GM11168 (cell line): ENCODE measurements at regions not wholly inside any gene's neighbourhood (a gene's known extent, or its start where the extent isn't known, plus 50 kb on each side); places are given as distances from the start of the nearest gene placed in this dataset.
"Not testable (repeated sequence)": the region's sequence is repeated elsewhere in the genome, so short reads cannot be mapped to it uniquely, and the experiment has no call there.

Source experiments
- in situ Hi-C: fragments of 300-500 bp; cut with MboI; formaldehyde crosslinking; loops from one replicate; pipeline ENCODE4 v1.12.0; 2022; ENCODE audit warnings: low sequenced_read_pairs; ENCODE audit not compliant: unreplicated experiment

DNA sequence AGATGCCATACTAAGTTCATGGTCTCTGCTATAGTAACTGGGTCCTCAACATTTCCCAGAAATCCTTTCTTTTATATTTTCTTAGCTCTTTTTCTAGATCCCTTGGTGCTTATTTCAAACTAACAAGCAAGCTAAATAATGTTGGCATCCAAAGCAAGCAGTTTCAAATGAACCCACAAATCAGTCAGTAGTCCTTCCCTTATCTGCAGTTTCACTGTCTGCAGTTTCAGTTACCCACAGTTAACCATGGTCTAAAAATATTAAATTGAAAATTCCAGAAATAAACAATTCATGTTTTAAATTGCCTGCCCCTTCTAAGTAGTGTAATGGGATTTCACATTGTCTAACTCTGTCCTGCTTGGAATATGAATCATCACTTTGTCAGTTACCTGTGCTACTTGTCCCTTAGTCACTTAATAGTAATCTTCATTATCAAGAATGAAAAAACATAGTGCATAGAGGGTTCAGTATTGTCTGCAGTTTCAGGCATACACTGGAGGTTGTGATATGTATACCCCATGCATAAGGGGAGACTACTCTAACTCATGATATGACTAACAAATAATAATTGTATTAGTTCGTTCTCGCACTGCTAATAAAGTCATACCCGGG lies 633.7 kb downstream of the MECOM start:
- in situ Hi-C loops, result no loop called here

DNA sequence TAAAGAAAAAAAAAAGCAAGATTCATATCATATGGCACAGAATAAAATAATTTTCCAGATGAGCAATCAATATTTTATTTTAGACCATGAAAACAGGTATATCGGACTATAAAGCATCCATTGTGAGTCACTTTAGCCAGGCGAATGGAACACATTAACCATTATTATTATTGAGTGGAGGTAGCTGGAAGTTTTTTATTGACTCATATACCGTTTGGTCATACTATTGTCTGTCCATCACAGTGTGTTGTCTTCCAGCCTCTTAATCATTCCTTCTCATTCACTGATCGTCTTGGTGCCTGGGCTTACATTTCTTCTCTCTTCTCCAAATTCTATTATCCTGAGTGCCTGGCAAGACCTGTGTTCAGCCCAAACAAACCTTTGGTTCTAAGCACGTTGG lies 634.8 kb downstream of the MECOM start:
- in situ Hi-C loops, result no loop called here

DNA sequence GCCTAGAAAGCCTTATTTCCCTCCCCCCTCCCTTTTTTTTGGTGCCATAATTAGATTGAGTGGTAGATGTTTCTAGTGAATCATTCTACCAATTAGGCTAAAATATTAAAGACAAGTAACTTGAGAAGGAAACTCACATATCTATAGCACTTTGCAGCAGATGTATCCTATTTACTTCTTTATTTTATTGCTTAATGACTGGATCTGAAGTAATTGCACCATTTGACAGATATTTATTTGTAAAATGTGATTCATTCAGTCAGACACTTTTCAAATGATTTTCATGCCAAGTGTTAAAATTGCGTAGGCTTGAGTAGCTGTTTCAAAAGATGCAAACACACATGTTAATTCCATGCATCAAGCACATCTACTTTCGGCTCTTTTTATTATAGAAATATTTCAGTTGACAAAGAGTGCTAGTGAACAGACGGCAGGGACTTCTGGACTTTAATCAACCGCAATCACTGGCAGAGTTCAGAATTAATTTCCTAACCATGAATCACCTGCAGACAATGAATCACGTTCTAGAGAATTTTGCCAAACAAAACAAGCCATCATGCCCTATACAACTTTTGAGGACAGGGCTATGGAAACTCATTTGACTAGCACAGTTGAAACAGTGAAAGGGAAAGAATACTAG lies 636.8 kb downstream of the MECOM start:
- in situ Hi-C loops, result no loop called here

DNA sequence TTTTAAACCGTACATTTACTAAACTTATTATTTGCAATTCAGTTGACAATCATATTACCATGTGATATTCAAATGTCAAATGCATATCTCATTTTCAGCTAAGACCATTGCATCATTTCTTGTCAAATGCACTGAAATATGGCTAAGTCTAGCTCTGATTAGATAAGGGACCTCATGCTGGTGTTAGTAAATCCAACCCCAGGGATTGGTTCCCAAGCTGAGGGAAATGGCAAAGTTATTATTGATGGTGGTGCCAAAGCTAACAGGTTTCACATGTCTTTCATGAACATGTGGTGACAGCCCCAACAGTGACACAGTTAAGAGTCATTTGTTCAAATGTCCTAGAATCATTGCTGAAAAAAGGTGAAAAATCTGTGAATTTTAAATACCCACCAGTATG lies 641.1 kb downstream of the MECOM start:
- in situ Hi-C loops, result no loop called here

DNA sequence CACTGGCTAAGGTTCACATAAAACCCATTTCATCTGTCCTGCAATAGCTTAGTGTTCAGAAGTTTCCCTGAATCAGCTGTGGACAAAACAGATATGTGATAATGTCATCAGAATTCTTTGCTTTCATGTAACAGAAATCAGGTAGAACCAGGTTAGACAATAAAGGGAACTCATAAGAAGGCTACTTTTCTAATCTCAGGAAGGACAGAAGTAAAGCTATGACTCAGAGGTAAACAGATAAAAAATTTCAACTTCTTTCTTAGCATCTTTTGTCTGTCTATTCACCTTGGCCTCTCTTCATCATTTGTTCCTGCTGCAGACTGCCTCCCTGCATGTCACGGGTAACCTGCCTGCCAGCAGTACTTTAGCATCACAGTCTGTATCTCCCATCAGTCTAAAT lies 643.1 kb downstream of the MECOM start:
- in situ Hi-C loops, result no loop called here

DNA sequence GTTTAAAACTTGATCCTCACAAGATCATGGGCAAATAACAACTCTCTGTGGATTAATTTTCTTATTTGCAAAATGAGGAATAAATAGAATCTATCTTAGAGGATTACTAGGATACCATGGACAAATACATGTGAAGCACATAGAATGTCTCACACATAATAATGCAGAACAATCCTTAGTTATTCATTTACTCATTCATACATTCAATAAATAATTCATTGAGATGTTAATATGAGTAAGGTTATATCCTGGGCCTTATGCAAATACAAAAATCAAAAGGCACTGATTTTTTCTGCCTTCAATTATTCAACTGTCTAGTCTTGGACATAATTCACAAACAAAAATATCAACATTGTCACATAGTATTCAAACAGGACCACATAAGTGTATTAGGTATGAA lies 654.1 kb downstream of the MECOM start:
- in situ Hi-C loops, result no loop called here

DNA sequence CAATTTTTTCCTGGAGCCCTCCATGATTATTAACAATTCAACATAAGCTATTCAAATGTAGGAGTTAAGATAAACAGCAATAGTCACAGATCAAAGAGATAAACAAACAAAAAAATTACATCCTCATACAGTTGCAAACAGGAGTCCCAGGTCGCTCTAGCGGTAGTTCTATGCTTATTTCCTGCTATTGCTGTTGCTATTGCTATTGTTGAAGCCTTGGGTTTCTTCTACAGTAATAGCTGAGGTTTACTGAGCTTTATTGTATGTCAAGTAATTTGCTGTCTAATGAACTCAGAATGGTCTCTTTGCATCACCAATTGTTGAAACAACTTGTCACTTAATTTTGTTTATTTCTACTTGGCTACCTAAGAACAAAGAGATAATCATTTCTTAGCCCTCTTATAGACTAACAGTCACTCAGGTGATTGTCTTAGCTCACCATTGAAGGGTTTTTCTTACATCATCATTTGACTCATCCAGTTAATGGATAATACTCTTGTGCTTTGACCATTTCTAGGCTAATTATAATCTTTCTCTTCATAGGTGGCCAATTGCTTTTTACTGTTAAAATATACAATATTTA lies 654.6 kb downstream of the MECOM start:
- in situ Hi-C loops, result no loop called here

DNA sequence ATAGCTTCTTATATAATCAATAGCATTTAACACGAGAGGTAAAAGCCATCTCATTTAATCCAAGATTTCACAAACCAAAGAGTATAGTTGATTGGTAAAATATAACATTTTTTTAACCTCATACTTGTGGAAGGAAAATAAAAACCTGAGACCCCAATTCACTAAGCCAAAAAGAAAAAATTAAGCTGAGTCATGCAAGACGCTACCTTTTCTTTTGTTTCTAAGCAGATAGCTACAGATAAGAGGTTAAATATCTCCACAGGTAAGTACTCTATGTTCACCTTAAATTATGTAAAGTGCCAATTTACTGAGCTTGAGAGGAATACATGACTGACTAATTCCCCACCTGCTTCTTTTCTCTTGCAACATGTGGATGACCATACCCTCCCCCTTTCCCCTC lies 656.4 kb downstream of the MECOM start:
- in situ Hi-C loops, result no loop called here

DNA sequence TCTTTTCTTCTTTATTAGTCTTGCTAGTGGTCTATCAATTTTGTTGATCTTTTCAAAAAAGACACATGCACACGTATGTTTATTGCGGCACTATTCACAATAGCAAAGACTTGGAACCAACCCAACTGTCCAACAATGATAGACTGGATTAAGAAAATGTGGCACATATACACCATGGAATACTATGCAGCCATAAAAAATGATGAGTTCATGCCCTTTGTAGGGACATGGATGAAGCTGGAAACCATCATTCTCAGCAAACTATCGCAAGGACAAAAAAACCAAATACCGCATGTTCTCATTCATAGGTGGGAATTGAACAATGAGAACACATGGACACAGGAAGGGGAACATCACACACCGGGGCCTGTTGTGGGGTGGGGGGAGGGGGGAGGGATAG lies 657.1 kb downstream of the MECOM start:
- in situ Hi-C loops, result not testable (repeated sequence)

DNA sequence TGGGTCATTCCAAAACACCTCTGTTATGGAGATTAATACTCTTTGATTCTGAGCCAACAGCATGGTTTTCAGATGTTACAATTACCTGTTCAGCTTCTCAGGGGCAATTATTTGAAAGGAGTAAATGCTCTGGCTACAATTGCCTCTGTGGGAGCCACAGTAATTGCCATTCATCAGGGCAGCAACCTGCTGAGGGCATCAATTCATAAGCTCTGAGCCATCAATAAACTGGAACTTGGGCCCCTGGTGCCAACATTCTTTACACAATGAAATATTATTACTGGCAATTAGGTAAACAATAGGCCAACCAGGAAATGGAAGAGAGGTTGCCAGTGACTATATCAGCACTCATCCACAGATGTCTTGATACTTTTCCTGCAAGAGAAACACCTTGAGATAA lies 660.8 kb downstream of the MECOM start:
- in situ Hi-C loops, result no loop called here

DNA sequence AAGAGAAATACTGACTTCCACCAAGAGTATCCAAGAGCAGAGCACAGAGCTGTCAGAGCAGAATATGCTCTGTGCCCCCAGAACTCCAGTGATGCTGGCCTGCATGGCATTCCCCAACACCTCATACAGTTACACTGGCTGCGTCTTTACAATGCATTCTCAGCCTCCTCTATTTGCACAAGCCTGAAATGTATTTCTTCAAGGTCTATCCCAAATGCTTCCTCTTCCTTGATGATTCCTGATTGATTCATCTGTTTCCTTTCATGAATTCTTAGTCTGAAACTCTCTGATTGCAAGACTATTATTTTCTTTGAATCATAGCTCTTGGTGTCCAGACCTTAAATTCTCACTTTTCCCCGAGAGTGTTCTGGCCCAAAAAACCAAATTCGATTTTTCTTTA lies 664.7 kb downstream of the MECOM start:
- in situ Hi-C loops, result no loop called here

DNA sequence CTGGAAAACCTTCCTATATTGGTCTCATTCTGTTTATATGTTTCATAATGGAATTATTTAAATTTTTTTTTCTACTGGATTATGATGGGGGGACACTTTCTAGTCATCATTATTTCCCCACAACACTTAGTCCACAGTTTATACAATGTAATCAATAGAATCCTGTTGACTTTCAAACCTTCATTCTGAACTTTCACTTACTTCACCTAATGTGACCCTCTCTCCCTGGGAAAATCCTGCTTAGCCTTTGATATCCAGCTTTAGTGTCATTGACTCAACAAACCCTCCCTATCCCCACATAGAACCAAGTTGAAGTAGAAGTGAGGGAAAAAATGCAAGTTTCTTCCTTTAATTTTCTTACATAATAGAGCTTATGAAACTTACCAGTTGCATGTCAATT lies 666.0 kb downstream of the MECOM start:
- in situ Hi-C loops, result no loop called here

DNA sequence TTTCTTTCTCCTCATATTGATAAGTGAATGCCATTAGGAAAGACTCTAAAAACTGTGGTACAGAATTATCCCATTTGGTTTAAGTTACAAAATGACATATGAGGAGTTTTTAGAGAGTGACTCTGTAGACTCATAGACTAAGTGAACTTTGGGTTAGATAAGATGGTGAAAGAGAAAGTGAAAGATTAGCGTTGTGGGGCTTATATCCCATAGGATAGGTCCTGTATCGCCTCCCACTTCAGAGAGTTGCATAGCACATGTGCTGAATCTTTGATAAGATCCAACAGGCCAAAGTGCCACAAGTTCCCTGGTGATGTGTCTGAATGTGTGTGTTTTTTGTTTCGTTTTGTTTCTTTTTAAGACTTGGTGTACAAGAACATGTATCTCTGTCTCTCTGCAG lies 666.9 kb downstream of the MECOM start:
- in situ Hi-C loops, result no loop called here

DNA sequence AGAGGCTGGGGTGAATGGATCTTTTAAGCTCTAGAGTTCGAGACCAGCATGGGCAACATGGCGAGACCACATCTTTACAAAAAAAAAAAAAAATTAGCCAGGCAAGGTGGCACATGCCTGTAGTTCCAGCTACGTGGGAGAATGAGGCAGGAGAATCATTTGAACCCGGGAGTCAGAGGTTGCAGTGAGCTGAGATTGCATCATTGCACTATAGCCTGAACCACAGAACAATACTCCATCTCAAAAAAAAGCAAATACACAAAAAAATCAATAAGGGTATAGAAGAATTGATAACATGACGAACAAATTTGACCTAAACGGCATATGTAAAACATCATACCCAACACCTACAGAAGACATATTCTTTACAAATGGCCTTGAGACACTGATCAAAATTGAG lies 668.4 kb downstream of the MECOM start:
- in situ Hi-C loops, result no loop called here

DNA sequence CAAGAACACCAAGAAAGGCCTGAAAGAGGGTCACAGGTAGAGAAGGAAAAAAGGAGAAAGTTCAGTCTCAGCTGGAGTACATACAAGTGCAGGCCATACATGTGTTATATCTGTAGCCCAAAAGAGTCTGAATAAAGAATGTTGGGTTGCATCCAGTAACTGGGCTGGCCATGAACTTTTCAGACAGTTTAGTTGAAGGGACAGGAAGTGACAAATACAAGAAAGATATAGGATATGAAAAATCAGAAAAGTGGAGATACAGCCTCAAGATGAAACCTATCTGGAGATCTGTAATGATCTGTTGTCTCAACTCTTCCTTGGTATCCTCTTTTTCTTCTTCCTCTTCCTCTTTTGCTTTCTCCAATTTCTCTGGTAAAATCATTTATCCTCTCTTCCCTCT lies 671.7 kb downstream of the MECOM start:
- in situ Hi-C loops, result no loop called here

DNA sequence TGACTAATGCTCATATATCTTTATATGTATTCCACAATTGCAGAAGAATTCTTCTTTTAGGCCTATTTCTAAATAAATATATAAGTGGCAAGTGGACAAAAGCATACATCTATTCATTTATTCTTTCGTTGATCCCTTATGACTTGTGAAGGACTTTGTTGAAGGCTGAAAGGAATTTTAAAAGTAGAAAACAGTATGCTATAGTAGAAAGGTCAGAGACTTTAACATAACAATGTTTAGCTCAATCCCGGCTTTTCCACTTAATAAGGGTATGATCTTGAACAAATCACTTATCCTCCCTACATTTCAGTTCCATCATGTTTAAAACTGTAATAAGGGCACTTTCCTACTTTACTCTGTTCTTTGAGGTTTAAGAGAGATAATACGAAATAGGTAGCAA lies 672.9 kb downstream of the MECOM start:
- in situ Hi-C loops, result no loop called here

DNA sequence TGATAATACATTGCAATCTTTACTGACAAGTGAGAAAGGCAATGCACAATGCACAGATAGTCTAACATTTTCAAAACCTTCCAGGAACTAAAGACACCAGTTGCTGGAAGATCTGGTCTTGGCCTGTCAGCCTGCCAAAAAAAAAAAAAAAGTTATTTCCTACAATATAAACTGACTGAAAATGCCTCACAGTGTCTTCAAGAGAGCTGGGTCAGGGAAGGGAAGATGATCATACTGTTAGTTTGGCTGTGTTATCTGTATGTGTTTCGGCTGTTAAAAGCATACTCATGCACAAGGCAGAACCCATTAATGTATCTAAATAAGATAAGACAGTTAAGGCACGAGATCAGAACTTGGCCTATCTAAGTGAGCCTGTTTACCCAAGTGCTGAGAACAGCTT lies 673.4 kb downstream of the MECOM start:
- in situ Hi-C loops, result no loop called here

DNA sequence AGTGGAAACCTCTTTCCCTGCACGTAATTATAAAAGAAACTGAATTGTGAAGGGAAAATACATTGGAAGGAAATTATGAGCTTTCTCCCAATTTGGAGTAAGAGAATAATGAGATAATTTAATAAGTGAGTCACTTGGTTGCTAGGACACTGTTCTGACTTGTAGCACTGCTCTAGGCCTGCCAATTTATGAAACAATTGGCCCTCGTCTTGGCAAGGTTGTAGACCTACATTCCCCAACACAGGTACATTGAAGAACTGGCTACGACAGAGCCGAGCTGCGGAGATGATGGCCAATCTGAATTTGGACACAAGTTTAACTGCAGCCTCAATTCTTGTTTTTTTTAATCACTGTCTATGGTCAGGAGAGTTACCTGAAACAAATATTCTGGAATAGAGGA lies 674.1 kb downstream of the MECOM start:
- in situ Hi-C loops, result no loop called here

DNA sequence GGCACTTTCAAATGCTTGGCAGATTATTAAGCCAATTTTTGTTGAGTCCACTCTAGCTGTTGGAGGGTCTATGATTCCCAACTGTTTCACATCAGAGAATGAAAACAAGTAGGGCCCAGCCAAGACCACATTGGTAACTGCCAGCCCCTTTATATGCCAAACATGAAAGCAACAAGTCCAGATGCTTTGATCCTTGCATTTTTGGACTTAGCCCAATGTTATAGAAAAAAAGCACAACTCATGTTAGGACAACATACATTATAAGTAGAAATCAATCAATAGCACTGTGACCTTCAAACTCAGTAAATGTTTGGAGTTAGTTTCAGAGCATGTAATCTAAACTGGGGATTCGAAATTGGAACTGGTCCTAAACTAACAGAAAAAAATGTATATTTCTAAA lies 674.7 kb downstream of the MECOM start:
- in situ Hi-C loops, result no loop called here

DNA sequence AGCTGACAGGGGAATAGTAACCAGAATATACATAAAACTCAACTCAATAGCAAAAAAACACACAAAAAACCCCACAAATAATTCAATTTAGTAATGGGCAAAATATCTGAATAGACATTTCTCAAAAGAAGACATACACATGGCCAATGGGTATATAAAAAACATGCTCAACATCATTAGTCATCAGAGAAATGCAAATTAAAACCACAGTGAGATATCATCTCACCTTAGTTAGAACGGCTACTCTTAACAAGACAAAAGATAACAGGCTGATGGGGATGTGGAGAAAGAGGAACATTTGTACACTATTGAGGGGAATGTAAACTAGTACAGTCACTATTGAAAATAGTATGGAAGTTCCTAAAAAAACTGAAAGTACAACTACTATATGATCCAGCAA lies 678.6 kb downstream of the MECOM start:
- in situ Hi-C loops, result no loop called here

DNA sequence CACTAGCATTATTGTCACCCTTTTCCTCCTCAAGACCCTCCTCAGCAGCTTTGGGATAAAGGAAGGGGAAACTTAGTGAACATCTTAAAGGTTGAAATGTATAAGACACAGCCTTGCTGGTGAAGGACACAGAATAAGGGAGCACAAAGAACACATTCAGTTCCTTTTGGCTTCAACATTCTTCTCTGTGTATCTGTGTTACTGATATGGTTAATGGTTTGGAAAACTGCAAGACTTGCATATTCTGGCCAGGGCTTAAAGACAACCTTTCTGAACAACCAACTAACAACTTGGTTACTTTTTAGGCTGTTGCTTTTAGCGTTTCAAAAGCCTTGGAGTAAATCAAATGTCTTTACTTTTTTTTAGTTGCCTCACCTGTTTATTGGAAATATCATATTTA lies 680.5 kb downstream of the MECOM start:
- in situ Hi-C loops, result no loop called here

DNA sequence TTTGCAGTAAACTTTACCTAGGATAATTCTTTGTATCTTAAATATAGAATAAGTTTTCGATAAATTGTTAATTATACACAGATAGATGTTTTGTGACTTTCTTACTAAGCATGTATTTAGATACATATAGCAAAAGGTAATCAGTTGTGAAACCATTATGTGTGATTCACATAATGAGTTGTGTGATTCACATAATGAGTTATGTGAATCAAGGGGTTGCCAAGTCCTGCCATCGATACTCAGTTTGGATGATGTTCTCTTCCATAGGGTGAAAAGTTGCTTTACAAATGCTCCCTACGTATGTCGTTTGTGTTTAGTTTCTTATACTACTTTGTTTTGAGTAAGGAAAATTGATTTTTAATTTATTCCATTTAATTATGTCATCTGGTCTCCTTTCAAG lies 682.1 kb downstream of the MECOM start:
- in situ Hi-C loops, result no loop called here
